SK-N-MC (cell line): ENCODE measurements at regions not wholly inside any gene's neighbourhood (a gene's known extent, or its start where the extent isn't known, plus 50 kb on each side); places are given as distances from the start of the nearest gene placed in this dataset.

Experiments
- EZH2 ChIP-seq: fragments of 200-600 bp; sonication (generic); IDR thresholded peaks from one replicate; pipeline ENCODE4 v1.6.1; 2017; ENCODE audit warnings: antibody characterized with exemption
- POLR2AphosphoS5 ChIP-seq: IDR thresholded peaks from 2 replicates; pipeline ENCODE4 v1.6.1; 2012; ENCODE audit warnings: mild to moderate bottlenecking, low read depth, low read length, borderline replicate concordance

GRCh38 chr2:226583715-226584114, 215.9 kb downstream of the IRS1 start:
- no peak for TF ChIP-seq EZH2
- TF ChIP-seq POLR2AphosphoS5 = no peak
